ENCODE measurements at regions not wholly inside any gene's neighbourhood (a gene's known extent, or its start where the extent isn't known, plus 50 kb on each side); places are given as distances from the start of the nearest gene placed in this dataset.
"Not testable (repeated sequence)": the region's sequence is repeated elsewhere in the genome, so short reads cannot be mapped to it uniquely, and the experiment has no call there.

- no peak for DNase-seq
Measured at GRCh38 chr7:20466543-20467021, 135.9 kb downstream of the ITGB8 start.

DNA sequence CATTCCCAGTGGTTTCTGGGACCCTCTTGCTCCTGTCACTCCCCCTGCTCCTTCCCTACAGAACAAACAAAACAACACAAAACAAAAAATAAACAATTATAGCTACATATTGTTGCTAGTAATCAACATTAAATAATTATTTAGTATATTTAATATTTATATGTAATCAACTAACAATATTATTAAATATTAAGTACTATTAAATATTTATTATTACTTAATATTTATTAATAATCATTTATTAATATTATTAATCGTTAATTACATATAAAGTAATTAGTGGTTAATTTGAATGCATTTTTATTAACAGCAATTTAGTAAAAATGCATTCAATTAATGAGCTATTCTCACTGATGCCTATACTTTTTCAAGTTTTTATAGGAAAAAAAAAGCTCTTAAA is 139.4 kb downstream of the ITGB8 start:
- DNase-seq: no peak

DNA sequence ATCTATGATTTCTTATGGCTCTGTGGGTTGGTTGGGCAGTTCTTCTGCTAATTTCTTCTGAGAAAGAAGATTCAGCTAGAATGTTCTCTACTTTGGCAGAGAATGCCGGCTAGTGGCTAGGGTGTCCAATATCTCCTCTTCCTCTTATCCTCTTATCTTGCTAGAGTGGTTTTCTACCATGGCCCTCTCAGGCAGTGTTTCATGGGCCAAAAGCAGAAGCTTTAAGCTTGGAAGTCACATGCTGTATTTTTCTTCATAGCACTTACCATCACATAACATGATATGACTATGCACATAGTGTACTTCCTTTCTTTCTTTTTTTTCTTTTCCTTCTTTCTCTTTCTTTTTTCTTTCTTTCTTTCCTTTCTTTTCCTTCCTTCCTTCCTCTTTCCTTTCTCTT is 140.0 kb downstream of the ITGB8 start:
- DNase-seq: no peak

DNA sequence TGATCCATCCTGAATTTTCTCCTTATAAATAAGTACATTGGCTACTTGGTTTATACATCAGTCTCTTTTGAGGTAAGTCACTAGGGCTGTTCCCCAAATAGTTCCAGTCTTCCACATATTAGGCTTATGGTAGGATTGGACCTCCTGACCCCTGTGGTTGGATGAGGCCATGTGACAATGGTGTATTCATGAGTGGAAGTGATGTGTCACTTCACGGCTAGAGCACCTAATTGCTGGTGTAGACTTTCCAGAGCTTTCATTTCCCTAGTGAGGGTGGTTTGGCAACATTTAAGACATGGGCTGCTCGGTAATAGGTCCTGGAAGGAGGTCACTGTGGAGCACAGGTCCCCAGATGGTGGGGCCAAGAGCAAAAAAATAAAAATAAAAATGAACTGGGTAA is 141.2 kb upstream of the ABCB5 start:
- no peak for DNase-seq

DNA sequence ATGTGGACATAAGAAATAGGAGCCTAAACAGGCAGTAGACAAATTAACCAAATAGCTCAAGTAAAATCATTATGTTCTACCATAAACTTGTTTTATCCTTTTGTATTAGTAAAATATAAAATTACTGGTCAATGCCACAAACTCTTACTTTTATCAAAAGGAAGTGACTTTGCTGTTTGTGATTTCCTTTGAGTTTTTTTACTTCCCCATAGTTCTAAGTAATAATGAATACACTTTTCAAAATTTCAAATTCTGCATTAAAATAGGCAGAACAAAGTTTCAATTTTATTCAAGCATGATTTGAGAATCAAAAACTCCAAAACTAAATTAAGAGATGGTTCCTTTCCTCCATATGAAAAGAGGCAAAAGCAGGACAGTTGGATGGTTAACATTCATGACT is 139.7 kb upstream of the ABCB5 start:
- no peak for DNase-seq

DNA sequence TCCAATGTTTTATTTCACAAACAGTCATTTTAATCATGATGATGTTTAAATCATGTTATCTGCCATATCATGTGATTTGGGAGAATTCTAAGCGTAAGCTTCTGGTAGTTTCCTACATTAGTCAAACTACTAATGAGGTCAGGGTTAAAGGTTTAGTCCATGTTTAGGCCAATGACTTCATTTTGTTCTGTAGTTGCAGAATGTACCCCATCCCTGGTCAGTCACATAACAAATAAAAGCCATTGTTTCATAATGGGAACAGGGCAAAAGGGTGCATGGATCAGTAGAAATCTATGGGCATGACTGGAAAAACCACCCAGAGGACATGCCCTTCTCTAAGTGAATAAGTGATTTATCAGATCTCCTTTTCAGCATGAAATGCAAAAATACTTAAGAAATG is 138.4 kb upstream of the ABCB5 start:
- no peak for DNase-seq

DNA sequence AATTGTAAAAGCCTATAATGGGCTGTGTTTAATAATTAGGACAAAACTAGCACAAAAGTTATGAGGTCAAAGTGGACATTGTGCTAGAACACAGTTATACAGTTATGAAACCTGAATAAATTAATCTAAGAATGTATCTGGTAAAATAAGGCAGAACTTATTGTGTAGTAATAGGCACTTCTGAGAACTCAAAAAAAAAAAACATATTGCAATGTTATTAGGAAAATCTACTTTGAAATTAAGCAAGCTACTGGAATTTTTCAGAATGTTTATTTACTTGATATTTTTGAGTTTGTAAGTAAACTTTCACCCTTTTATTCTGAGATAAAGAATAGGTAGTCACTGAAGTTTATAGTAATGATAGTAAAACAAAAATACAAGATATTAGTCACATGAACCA is 135.8 kb upstream of the ABCB5 start:
- DNase-seq: no peak

DNA sequence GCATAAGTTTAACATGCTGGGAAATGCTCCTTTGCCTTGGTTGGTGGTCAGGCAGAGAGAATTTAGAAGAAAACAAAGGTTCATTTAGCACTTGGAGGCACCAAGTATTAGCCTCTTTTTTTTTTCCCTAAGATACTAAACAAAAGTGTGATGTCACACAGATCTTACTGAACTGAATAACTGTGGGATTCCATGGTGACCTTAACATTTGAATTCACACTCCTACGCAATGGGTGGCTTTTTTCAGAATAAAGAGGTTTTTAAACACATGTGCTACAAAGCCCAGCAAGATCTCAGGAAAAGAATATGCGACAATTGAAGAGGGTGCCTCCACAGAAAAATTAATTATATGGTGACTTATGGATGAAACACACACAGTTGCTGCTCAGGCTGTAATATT is 133.4 kb upstream of the ABCB5 start:
- DNase-seq: no peak

DNA sequence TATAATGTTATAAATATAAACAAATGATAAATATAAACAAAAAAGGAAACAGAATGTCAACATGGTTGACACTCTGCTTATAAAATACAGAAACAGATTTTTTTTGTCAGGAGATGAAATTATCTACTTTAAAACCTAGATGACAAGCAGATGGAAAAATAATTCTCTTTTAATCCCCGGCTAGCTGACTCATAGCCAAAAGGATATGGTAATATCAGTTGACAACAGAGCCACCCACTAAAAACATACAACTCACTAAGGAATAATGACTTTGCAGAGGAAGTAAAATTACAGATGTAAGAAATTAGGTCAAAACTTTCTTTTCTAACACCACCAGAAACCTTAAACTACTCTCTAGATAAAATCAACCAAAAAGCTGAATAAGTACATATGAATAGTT is 131.1 kb upstream of the ABCB5 start:
- DNase-seq: no peak

DNA sequence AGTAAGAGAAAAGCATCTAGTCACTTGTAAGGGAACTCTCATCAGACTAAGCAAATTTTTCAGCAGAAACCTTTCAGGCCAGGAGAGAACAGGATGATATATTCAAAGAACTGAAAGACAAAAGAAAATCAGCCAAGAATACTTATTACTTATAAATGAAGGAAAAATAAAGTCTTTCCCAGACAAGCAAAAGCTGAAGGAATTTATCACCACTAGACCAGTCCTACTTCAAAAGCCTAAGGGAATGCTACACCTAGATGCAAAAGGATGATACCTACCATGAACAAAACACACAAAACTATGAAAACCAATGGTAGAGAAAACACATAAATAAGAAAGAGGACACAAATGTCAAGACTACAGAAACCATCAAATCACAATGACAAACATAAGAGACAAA is 126.6 kb upstream of the ABCB5 start:
- no peak for DNase-seq

DNA sequence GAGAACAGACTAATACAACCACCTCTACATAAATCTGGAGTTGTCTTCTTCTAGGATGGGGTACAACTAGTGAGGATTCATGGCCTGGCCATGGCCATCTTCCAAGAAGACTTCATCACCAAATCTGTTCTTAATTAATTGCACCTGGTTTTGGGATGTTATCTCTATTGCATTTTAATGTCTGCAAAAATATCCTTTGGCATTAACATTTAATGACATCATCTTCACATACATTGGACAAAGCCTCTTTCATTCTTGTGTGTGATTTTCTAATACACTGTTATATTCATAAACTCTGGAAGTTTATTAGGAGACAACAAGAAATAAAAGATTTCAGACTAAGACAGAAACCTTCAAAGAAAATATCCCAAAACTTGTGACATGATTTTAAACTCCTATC is 124.2 kb upstream of the ABCB5 start:
- no peak for DNase-seq

GRCh38 chr7:20494566-20494965 is 120.9 kb upstream of the ABCB5 start:
- DNase-seq: no peak

GRCh38 chr7:20501473-20501872 is 114.0 kb upstream of the ABCB5 start:
- DNase-seq: not testable (repeated sequence)

DNA sequence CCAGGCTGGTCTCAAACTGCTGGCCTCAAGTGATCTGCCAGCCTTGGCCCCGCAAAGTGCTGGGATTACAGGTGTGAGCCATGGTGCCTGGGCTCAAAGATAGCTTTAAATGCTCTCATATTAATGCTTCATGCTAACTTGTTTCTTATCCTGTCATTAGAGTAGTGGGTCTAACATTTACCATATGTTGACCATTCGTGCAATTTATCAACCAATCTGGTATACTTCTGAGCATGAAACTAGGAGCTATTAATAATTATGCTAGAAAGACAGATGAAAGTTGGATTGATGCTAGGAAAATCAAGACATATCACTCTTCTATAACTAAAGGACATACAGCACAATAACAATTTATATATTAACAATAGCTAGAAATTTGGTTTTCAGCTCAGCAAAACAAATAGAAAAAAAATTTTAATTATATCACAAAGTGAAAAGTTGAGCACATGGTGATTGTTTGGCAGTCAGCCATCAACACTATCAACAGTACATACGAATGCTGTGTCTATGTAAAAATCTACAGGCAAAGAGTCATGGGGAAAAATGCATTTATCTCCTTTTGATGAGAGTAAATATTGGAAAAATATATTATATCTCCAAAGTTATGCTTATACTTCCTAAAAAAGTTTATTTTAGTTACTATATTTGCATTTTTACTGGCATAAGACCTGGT is 112.1 kb upstream of the ABCB5 start:
- no peak for DNase-seq

GRCh38 chr7:20504060-20504459 is 111.4 kb upstream of the ABCB5 start:
- no peak for DNase-seq

DNA sequence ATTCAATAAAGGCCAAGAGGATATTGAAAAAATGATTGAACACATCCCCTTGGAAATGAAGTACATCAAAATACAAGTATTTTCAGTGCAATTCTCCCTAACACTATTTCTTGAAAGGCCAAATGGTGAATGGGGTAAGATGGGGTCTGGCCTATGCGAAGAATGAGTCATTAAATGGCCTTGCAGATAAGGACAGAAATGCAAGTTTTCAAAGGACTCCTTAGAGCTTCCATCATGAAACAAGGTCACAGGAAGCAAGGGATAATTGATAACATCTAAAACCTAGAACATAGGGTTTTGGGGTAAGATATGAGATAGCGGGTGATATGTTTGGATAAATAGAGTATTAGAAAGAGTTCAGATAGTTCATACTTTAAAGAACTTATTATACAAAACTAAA is 109.3 kb upstream of the ABCB5 start:
- DNase-seq: no peak

GRCh38 chr7:20507157-20507556 is 108.3 kb upstream of the ABCB5 start:
- DNase-seq: no peak

DNA sequence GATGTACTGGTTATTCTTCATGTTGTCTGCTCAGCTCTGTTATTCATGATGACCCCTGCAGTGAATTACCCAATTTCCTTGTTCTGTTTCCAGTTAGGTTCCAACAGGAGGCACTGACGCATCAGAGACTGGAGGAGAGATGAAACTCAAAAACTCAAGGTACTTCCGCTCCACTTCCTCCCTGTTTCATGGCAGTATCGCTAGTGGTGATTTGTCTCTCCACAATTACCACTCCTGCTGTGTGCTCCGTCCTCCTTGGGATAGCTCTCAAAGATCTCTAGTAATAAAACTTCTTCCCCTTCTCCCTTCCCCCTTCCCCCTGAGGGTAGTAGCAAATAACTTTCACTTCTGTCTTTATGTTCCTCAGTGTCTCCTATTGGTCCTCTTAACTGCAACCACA is 107.4 kb upstream of the ABCB5 start:
- no peak for DNase-seq

DNA sequence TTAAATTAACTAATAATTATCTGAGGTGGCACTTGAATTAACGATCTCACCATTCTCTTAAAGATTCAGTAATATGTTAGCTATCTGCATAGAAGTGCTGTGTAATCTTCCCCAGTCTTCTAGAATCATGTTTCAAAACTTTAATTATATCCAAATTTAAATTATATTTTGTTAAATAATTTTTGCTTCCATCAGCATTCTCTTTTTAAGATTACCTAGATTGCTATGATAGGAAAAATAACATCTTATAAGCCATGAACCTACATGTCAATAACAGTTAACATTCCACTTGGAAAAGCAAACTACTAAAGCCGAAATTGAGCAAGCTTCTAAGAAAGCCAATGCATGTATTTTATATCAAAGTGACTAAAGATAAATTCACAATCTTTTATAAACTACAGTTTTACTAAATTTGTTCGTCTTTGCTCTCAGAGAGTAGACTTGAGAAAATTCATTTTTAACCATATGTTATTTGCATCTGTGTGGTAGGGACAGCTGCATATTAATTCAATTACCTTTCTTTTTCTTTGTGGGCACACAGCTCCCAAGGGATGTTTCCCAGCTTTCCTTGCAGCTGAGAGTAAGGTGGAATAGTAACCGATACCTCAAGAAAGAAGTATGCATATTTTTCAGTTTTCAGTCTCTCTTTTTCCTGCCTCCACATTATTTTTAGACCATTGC is 105.4 kb upstream of the ABCB5 start:
- DNase-seq: no peak

DNA sequence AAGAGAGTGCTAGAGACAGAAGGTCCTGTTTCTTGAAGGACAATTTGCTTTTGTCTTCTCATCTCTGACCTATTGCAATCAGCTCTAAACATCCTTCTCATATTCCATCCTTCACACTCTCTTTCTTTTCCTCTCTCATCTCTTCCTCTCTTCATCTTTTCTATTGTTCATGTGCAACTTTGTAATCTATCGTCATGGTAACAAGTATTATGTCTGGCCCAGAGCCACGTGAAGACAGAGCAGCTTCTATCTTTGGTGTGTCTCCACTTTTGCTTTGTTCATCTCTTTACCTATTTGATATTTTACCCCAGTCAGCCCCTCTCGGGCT is 104.9 kb upstream of the ABCB5 start:
- no peak for DNase-seq

- DNase-seq: no peak
Measured at GRCh38 chr7:20513341-20513740, 102.1 kb upstream of the ABCB5 start.

GRCh38 chr7:20513897-20514296 is 101.6 kb upstream of the ABCB5 start:
- no peak for DNase-seq

DNA sequence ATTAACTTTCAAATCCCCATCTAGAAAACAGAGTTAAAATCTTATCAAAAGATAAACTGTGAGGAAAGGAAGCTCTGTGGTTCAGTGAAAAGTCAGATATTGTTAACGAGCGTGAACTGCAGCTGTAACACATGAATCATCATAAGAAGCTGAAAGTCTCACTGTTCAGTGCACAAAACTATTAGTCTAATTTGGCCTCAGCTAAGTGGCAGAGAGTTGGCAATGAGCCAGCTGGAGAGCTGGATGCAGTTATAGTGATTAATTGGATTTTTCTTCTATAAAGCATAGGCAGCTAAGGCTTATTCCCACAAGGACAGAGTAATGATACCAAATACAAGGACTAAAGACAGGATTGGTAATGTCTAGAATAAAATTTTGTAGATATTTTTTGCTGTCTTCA is 101.1 kb upstream of the ABCB5 start:
- peak; percentile 68 to 77 for DNase-seq

- no peak for DNase-seq
Measured at GRCh38 chr7:20519645-20520044, 95.8 kb upstream of the ABCB5 start.

DNA sequence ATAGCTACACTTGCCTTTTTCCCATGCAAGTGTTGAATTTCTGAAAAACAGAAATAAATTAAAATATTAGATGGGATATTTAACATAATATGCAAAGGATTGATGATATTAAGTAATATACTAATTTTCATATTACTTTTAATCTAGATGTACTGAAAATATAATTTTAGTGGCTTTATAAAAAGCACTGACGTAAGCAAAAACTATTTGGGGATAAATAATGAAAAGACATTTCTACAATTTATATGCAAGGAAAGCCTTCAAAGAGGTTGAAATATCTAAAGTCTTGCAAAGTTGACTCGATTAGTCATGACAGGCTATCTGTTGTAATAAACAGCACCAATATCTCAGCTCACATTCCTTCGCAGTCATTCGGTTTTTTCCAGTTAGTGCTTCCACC is 94.9 kb upstream of the ABCB5 start:
- no peak for DNase-seq

Measured in NCI-H187 (cell line).